Upper lobe of left lung (tissue), 6 donors: ENCODE measurements at regions not wholly inside any gene's neighbourhood (a gene's known extent, or its start where the extent isn't known, plus 50 kb on each side); places are given as distances from the start of the nearest gene placed in this dataset.
"Not testable (repeated sequence)": the region's sequence is repeated elsewhere in the genome, so short reads cannot be mapped to it uniquely, and the experiment has no call there.

Experiments used
- ATAC-seq, 2 donors: fragments of 200-7000 bp; cut with Tn5 transposase; one replicate each; pipeline ENCODE4 v1.9.1; 2022; ENCODE audit warnings: mild to moderate bottlenecking in 2 of 2, moderate library complexity in 2 of 2; ENCODE audit not compliant: low FRiP score in 2 of 2
- DNase-seq, 2 donors: peaks; one replicate each; pipeline ENCODE4 v3.0.0-alpha.2; 2019 to 2020
- H3K27ac ChIP-seq, 4 donors: fragments of 200-600 bp; sonication (generic); one replicate each; pipeline ENCODE4 v1.5.1; 2016 to 2019
- H3K27me3 ChIP-seq, 4 donors: fragments of 200-600 bp; sonication (generic); one replicate each; pipeline ENCODE4 v1.5.1; 2017 to 2019
- H3K36me3 ChIP-seq, 4 donors: fragments of 200-600 bp; sonication (generic); one replicate each; pipeline ENCODE4 v1.5.1; 2016 to 2019
- H3K4me1 ChIP-seq, 4 donors: fragments of 200-600 bp; sonication (generic); one replicate each; pipeline ENCODE4 v1.5.1; 2018 to 2019
- H3K4me3 ChIP-seq, 4 donors: fragments of 200-600 bp; sonication (generic); one replicate each; pipeline ENCODE4 v1.5.1; 2017 to 2019; ENCODE audit warnings: mild to moderate bottlenecking in 2 of 4, moderate library complexity in 1 of 4
- H3K9me3 ChIP-seq, 4 donors: fragments of 200-600 bp; sonication (generic); one replicate each; pipeline ENCODE4 v1.5.1; 2018 to 2019
- CTCF ChIP-seq, 6 experiments: fragments of 450-650 bp in 4 of 6; fragments of 200-600 bp in 2 of 6; sonication (generic) in 2 of 6; IDR thresholded peaks; one replicate each; pipeline ENCODE4 v1.5.1; 2016 to 2019; ENCODE audit warnings: antibody characterized with exemption in 6 of 6
- EP300 ChIP-seq, 4 donors: sonication (generic); formaldehyde crosslinking; IDR thresholded peaks; one replicate each; pipeline ENCODE4 v1.5.1; 2017; ENCODE audit warnings: antibody characterized with exemption in 4 of 4, control low read depth in 2 of 4
- POLR2A ChIP-seq, 4 donors: fragments of 450-650 bp; IDR thresholded peaks; one replicate each; pipeline ENCODE4 v1.5.1; 2016 to 2017; ENCODE audit warnings: antibody characterized with exemption in 4 of 4, mild to moderate bottlenecking in 2 of 4
- POLR2AphosphoS5 ChIP-seq, 2 donors: sonication (generic); formaldehyde crosslinking; IDR thresholded peaks; one replicate each; pipeline ENCODE4 v1.5.1; 2017; ENCODE audit warnings: antibody characterized with exemption in 2 of 2
- WGBS, 2 donors: methylation state at CpG; one replicate each; pipeline ENCODE4 v1.1.5; 2017 to 2018; 5-methylcytosine and 5-hydroxymethylcytosine counted together
- donor health status: DM: no; HTN: no; CAD: no; lungs with moderate emphysema.
- donor health status: DM: no; HTN: yes; CAD: no; lungs with severe emphysema.

GRCh38 chr6:104676679-104677078 lies 183.0 kb downstream of the HACE1 start:
- H3K9me3 ChIP-seq: peaks cover 0 to 10% (median 6%) of the 10 kb centered on the region in 4 donors
- 96 to 100% methylated on average over 3 of the region's 3 CpGs for WGBS, 2 donors
- H3K36me3 ChIP-seq, H3K27ac ChIP-seq, H3K4me1 ChIP-seq, ATAC-seq, H3K4me3 ChIP-seq, DNase-seq, H3K27me3 ChIP-seq: not testable (repeated sequence)

- not testable (repeated sequence) for H3K36me3 ChIP-seq, H3K27me3 ChIP-seq, ATAC-seq, DNase-seq, H3K4me3 ChIP-seq, H3K4me1 ChIP-seq, H3K27ac ChIP-seq
- 46 to 48% methylated on average over 1 of the region's 1 CpG for WGBS, 2 donors
- peaks cover 0 to 10% (median 6%) of the 10 kb centered on the region in 4 donors for H3K9me3 ChIP-seq
Measured at GRCh38 chr6:104675161-104675560, 184.6 kb downstream of the HACE1 start.

GRCh38 chr6:104673078-104673477 lies 186.6 kb downstream of the HACE1 start:
- not testable (repeated sequence) for ATAC-seq, H3K27me3 ChIP-seq, H3K27ac ChIP-seq, DNase-seq, H3K36me3 ChIP-seq, H3K4me1 ChIP-seq, H3K4me3 ChIP-seq
- peaks cover 0 to 10% (median 4%) of the 10 kb centered on the region in 4 donors for H3K9me3 ChIP-seq
- WGBS, 2 donors: 20 to 76% methylated on average over 1 of the region's 1 CpG

GRCh38 chr6:104671591-104671891 lies 188.2 kb downstream of the HACE1 start:
- not testable (repeated sequence) for ATAC-seq, H3K4me3 ChIP-seq, H3K27ac ChIP-seq, H3K36me3 ChIP-seq, DNase-seq, H3K4me1 ChIP-seq, H3K27me3 ChIP-seq
- peaks cover 0 to 10% (median 4%) of the 10 kb centered on the region in 4 donors for H3K9me3 ChIP-seq
- 100% methylated on average over 1 of the region's 1 CpG for WGBS, 2 donors

DNA sequence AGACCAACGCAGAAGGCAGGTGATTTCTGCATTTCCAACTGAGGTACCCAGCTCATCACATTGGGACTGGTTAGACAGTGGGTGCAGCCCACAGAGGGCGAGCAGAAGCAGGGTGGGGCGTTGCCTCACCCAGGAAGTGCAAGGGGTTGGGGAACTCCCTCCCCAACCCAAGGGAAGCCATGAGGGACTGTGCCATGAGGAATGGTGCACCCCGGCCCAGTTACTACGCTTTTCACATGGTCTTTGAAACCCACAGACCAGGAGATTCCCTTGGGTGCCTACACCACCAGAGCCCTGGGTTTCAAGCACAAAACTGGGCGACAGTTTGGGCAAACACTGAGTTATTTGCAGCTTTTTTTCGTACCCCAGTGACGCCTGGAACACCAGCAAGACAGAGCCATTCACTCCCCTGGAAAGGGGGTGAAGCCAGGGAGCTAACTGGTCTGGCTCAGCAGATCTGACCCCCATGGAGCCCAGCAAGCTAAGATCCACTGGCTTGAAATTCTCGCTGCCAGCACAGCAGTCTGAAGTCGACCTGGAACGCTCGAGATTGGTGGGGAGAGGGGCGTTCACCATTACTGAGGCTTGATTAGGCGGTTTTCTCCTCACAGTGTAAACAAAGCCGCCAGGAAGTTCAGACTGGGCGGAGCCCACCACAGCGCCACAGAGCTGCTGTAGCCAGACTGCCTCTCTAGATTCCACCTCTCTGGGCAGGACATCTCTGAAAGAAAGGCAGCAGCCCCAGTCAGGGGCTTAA lies 188.7 kb downstream of the HACE1 start:
- not testable (repeated sequence) for H3K4me3 ChIP-seq, H3K9me3 ChIP-seq, H3K27me3 ChIP-seq, ATAC-seq, DNase-seq, H3K36me3 ChIP-seq, H3K4me1 ChIP-seq, H3K27ac ChIP-seq
- 85 to 91% methylated on average over 10 to 17 of the region's 17 CpGs for WGBS, 2 donors

DNA sequence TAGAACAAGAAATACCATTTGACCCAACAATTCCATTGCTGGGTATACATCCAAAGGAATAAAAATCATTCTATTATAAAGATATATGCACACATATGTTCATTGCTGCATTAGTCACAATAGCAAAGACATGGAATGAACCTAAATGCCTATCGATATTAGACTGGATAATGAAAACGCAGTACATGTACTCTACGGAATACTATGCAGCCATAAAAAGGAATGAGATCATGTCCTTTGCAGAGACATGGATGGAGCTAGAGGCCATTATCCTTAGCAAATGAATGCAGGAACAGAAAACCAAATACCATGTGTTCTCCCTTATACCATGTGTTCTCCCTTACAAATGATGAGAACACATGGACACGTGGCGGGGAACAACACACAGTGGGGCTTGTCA lies 190.2 kb downstream of the HACE1 start:
- no peak overlapping the region for H3K27ac ChIP-seq
- TF ChIP-seq POLR2A (IDR thresholded peaks at IDR 0.05): no peak
- no peak for TF ChIP-seq CTCF (IDR thresholded peaks at IDR 0.05)
- H3K9me3 ChIP-seq: peaks cover 0 to 3% (median 0%) of the 10 kb centered on the region in 4 donors
- no peak overlapping the region for H3K4me3 ChIP-seq
- no peaks in the 10 kb centered on the region for H3K4me1 ChIP-seq
- 96 to 97% methylated on average over 5 of the region's 5 CpGs for WGBS, 2 donors
- ATAC-seq (no peak), DNase-seq (no peak)
- H3K27me3 ChIP-seq: no peaks in the 10 kb centered on the region
- no peaks in the 10 kb centered on the region for H3K36me3 ChIP-seq

GRCh38 chr6:104656235-104656634 lies 203.5 kb downstream of the HACE1 start:
- no peak for ATAC-seq
- 94% methylated on average over 2 of the region's 2 CpGs for WGBS, 2 donors
- DNase-seq: no peak
- H3K4me3 ChIP-seq: no peak overlapping the region
- no peak for TF ChIP-seq POLR2AphosphoS5 (IDR thresholded peaks at IDR 0.05)
- TF ChIP-seq EP300 (IDR thresholded peaks at IDR 0.05): no peak
- no peak for TF ChIP-seq CTCF (IDR thresholded peaks at IDR 0.05)
- TF ChIP-seq POLR2A (IDR thresholded peaks at IDR 0.05): no peak
- H3K4me1 ChIP-seq: peaks cover 0 to 3% (median 0%) of the 10 kb centered on the region in 4 donors
- peaks cover 0 to 5% (median 0%) of the 10 kb centered on the region in 4 donors for H3K9me3 ChIP-seq
- no peak overlapping the region for H3K27ac ChIP-seq
- H3K36me3 ChIP-seq: no peaks in the 10 kb centered on the region
- H3K27me3 ChIP-seq: no peaks in the 10 kb centered on the region
